BJ (cell line): ENCODE measurements at regions not wholly inside any gene's neighbourhood (a gene's known extent, or its start where the extent isn't known, plus 50 kb on each side); places are given as distances from the start of the nearest gene placed in this dataset.

ENCODE experiments used
- CTCF ChIA-PET: fragments of 350-600 bp; formaldehyde crosslinking; extraction: SDS; loops from one replicate; lab custom pipeline; 2021; ENCODE audit warnings: antibody characterized with exemption, inconsistent platforms; lab: Yijun Ruan, JAX
- POLR2A ChIA-PET: fragments of 300-600 bp; sonication (Branson Sonifier 250); formaldehyde crosslinking; extraction: SDS; loops from one replicate; lab custom pipeline; 2021; ENCODE audit warnings: antibody characterized with exemption; lab: Charles Lee
- DNase-seq: peaks from one replicate; pipeline ENCODE4 v3.0.0-alpha.2; 2011; ENCODE audit warnings: low read depth
- H3K27me3 ChIP-seq: 2 replicates; pipeline ENCODE4 v1.6.0; 2011; ENCODE audit warnings: low read length; ENCODE audit not compliant: control insufficient read depth, insufficient read depth
- H3K36me3 ChIP-seq: 2 replicates; pipeline ENCODE4 v1.5.1; 2011; ENCODE audit warnings: low read length; ENCODE audit not compliant: control insufficient read depth, insufficient read depth
- H3K4me3 ChIP-seq: 2 replicates; pipeline ENCODE4 v1.5.1; 2011; ENCODE audit warnings: low read depth, mild to moderate bottlenecking, control low read depth, low read length
- CTCF ChIP-seq: IDR thresholded peaks from 2 replicates; pipeline ENCODE4 v1.5.1; 2011; ENCODE audit warnings: low read depth, mild to moderate bottlenecking, control low read depth, inconsistent platforms, low read length, moderate library complexity; ENCODE audit not compliant: insufficient read depth

- no peak overlapping the region for H3K4me3 ChIP-seq
- TF ChIP-seq CTCF: no peak
- no peak for DNase-seq
- H3K36me3 ChIP-seq: peaks cover 11% of the 10 kb centered on the region
- no peaks in the 10 kb centered on the region for H3K27me3 ChIP-seq
- CTCF ChIA-PET: interaction anchor here (0.6 to 6.0 kb wide), 12 partner anchors 8 to 293 kb away, joined by 3 to 32 read pairs (median 4); no protein-coding TSS in a partner anchor
- POLR2A ChIA-PET: no interaction called here
Observed at GRCh38 chr17:77421630-77421972, 280.8 kb downstream of the SEC14L1 start.

GRCh38 chr17:77422104-77422747 is 281.5 kb downstream of the SEC14L1 start:
- no peak for DNase-seq
- POLR2A ChIA-PET: no interaction called here
- peaks cover 10% of the 10 kb centered on the region for H3K36me3 ChIP-seq
- TF ChIP-seq CTCF: no peak
- H3K27me3 ChIP-seq: no peaks in the 10 kb centered on the region
- CTCF ChIA-PET: interaction anchor here (1.3 to 6.0 kb wide), 3 partner anchors 7 to 91 kb away, joined by 3 to 32 read pairs (median 13); no protein-coding TSS in a partner anchor
- H3K4me3 ChIP-seq: no peak overlapping the region

- TF ChIP-seq CTCF: no peak
Observed at GRCh38 chr17:77422748-77423113, 282.0 kb downstream of the SEC14L1 start.

GRCh38 chr17:77423589-77424451 is 283.1 kb downstream of the SEC14L1 start:
- ChIA-PET CTCF (interaction anchor here (1.1 to 6.0 kb wide), 7 partner anchors 23 to 92 kb away, joined by 3 to 32 read pairs (median 5); no protein-coding TSS in a partner anchor), POLR2A (interaction anchor here (0.5 to 1.3 kb wide), 4 partner anchors 11 to 115 kb away, joined by 3 to 21 read pairs (median 3); no protein-coding TSS in a partner anchor)
- peak; percentile 92 for DNase-seq
- Histone ChIP-seq H3K4me3 (no peak overlapping the region), H3K27me3 (no peaks in the 10 kb centered on the region), H3K36me3 (peaks cover 6% of the 10 kb centered on the region)
- TF ChIP-seq CTCF: no peak

More at GRCh38 chr17:77422748-77423113, 282.0 kb downstream of the SEC14L1 start:
- H3K36me3 ChIP-seq: peaks cover 10% of the 10 kb centered on the region
- H3K4me3 ChIP-seq: no peak overlapping the region
- H3K27me3 ChIP-seq: no peaks in the 10 kb centered on the region
- CTCF ChIA-PET: interaction anchor here (6.0 kb wide), 1 partner anchor 91 kb away, joined by 32 read pairs; no protein-coding TSS in a partner anchor
- DNase-seq: no peak
- POLR2A ChIA-PET: no interaction called here
